ENCODE measurements at regions not wholly inside any gene's neighbourhood (a gene's known extent, or its start where the extent isn't known, plus 50 kb on each side); places are given as distances from the start of the nearest gene placed in this dataset.

DNA sequence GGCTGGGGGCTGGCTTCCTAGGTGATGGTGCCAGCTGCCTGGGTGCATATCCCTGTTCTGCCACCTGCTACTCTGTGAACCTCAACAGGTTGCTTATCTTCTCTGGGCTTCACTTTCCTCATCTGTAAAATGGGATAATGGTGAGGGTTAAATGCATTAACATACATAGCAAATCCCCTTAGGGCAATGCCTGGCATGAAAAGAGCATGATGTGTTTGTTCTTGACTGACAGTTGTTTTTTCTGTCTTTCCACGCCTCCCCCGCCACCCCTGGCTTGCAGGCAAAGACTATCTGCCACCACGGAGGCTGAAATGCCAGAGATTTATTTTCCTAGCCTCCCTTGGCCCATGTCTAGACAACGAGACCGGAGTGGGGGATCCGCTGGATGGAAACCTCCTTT, 280.5 kb downstream of the NSG2 start:
- H3K4me1 ChIP-seq, result peaks cover 15% of the 10 kb centered on the region
- H3K79me2 ChIP-seq (ENCODE audit: low read depth), result no peaks in the 10 kb centered on the region
- no peak overlapping the region for H3K4me2 ChIP-seq
- H3K36me3 Mint-ChIP-seq, result no peaks in the 10 kb centered on the region
- no peak overlapping the region for H3K9ac ChIP-seq
- peaks cover 13% of the 10 kb centered on the region for H3K27me3 Mint-ChIP-seq (ENCODE audit: insufficient read depth, low read depth)
- no peak overlapping the region for H3K27ac Mint-ChIP-seq
- TF ChIP-seq EZH2 (IDR thresholded peaks at IDR 0.05) (no peak), EZH2phosphoT487 (IDR thresholded peaks at IDR 0.05) (no peak)
- TF ChIP-seq, protein P1, sequence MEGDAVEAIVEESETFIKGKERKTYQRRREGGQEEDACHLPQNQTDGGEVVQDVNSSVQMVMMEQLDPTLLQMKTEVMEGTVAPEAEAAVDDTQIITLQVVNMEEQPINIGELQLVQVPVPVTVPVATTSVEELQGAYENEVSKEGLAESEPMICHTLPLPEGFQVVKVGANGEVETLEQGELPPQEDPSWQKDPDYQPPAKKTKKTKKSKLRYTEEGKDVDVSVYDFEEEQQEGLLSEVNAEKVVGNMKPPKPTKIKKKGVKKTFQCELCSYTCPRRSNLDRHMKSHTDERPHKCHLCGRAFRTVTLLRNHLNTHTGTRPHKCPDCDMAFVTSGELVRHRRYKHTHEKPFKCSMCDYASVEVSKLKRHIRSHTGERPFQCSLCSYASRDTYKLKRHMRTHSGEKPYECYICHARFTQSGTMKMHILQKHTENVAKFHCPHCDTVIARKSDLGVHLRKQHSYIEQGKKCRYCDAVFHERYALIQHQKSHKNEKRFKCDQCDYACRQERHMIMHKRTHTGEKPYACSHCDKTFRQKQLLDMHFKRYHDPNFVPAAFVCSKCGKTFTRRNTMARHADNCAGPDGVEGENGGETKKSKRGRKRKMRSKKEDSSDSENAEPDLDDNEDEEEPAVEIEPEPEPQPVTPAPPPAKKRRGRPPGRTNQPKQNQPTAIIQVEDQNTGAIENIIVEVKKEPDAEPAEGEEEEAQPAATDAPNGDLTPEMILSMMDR (IDR thresholded peaks at IDR 0.05), result no peak
- peaks cover 6% of the 10 kb centered on the region for H3K27me3 ChIP-seq
- H3K4me3 Mint-ChIP-seq, result no peak overlapping the region
- no peaks in the 10 kb centered on the region for H3K36me3 ChIP-seq
- H3K27ac ChIP-seq, result no peak overlapping the region
- no peak for DNase-seq (ENCODE audit: low spot score)
- no peaks in the 10 kb centered on the region for H3F3A ChIP-seq (ENCODE audit: low read depth)
- H2AFZ ChIP-seq (replicated peaks), result no peak overlapping the region
- no peaks in the 10 kb centered on the region for H3K9me3 ChIP-seq (ENCODE audit: low read depth)
- H4K20me1 ChIP-seq (ENCODE audit: low read depth), result no peaks in the 10 kb centered on the region
- H3K9me3 Mint-ChIP-seq, result no peaks in the 10 kb centered on the region
- H3K4me1 Mint-ChIP-seq, result peaks cover 41% of the 10 kb centered on the region
- no peak overlapping the region for H3K4me3 ChIP-seq

DNA sequence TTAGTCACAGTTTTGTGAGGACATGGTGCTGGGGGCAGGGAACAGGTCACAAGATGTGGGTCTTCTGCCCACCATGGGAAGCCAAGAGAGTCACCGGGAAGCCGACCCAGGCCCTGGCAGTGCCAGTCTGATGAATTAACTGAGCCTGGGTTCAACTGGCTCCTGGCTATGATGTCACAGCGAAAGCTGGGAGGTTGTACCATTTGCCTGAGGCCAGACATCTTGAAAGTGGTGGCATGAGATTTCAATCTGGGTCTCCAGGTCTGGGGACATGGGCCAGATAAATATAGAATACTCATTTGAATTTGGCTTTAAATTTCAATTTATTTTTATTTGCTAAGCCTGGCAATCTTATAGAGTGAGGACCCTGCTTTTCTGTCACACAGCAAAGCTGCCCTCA, 280.9 kb downstream of the NSG2 start:
- H3K36me3 ChIP-seq, result no peaks in the 10 kb centered on the region
- H2AFZ ChIP-seq (replicated peaks), result no peak overlapping the region
- H3K27ac ChIP-seq, result no peak overlapping the region
- H3K79me2 ChIP-seq (ENCODE audit: low read depth), result no peaks in the 10 kb centered on the region
- H3K4me2 ChIP-seq, result no peak overlapping the region
- Mint-ChIP-seq H3K36me3 (no peaks in the 10 kb centered on the region), H3K27me3 (ENCODE audit: insufficient read depth, low read depth) (peaks cover 11% of the 10 kb centered on the region), H3K4me1 (peaks cover 42% of the 10 kb centered on the region), H3K27ac (no peak overlapping the region), H3K4me3 (no peak overlapping the region), H3K9me3 (no peaks in the 10 kb centered on the region)
- no peak overlapping the region for H3K4me3 ChIP-seq
- DNase-seq (ENCODE audit: low spot score), result no peak
- no peaks in the 10 kb centered on the region for H3K9me3 ChIP-seq (ENCODE audit: low read depth)
- H3F3A ChIP-seq (ENCODE audit: low read depth), result no peaks in the 10 kb centered on the region
- TF ChIP-seq EZH2 (IDR thresholded peaks at IDR 0.05) (no peak), EZH2phosphoT487 (IDR thresholded peaks at IDR 0.05) (no peak)
- no peak overlapping the region for H3K9ac ChIP-seq
- peaks cover 4% of the 10 kb centered on the region for H3K27me3 ChIP-seq
- H4K20me1 ChIP-seq (ENCODE audit: low read depth), result no peaks in the 10 kb centered on the region
- peaks cover 15% of the 10 kb centered on the region for H3K4me1 ChIP-seq

DNA sequence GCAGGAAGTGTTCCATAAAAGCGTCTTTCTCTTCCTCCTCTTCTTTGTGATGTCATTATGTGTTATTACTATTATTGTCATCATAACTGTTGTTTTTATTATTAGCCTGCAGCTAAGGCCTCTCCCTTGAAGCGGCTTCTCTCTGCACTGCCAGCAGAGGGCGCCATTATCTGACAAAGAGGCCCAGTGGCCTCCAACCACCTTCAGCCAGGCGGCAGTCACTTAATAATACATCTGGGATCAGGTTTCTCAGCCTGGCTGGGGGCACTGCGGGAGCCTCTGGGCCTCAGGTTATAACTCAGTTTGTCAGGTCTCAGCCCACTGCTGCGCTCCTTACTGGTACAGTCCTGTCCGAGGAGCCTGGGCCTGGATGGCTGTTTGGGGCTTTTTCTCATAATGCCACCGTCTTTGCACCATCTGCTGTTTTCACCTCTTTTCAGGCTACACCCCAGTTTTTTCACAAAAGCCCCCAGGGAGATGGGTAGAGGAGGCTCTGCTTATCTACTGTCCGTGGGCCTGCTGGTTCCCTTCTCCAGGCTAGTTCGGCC, 281.9 kb downstream of the NSG2 start:
- Histone ChIP-seq H3K4me3 (no peak overlapping the region), H3K9ac (no peak overlapping the region), H3K9me3 (ENCODE audit: low read depth) (no peaks in the 10 kb centered on the region), H2AFZ (replicated peaks) (no peak overlapping the region), H3K4me1 (peaks cover 15% of the 10 kb centered on the region), H3K27ac (no peak overlapping the region), H4K20me1 (ENCODE audit: low read depth) (no peaks in the 10 kb centered on the region), H3K4me2 (peak overlapping the region; percentile 44), H3K79me2 (ENCODE audit: low read depth) (no peaks in the 10 kb centered on the region), H3K36me3 (no peaks in the 10 kb centered on the region), H3K27me3 (no peaks in the 10 kb centered on the region), H3F3A (ENCODE audit: low read depth) (no peaks in the 10 kb centered on the region)
- Mint-ChIP-seq H3K4me1 (peaks cover 47% of the 10 kb centered on the region), H3K27me3 (ENCODE audit: insufficient read depth, low read depth) (peaks cover 15% of the 10 kb centered on the region), H3K9me3 (no peaks in the 10 kb centered on the region), H3K27ac (no peak overlapping the region), H3K4me3 (no peak overlapping the region), H3K36me3 (no peaks in the 10 kb centered on the region)
- TF ChIP-seq, protein P1 (IDR thresholded peaks at IDR 0.05), result peak; percentile 96
- TF ChIP-seq EZH2phosphoT487 (IDR thresholded peaks at IDR 0.05), result no peak
- DNase-seq (ENCODE audit: low spot score), result peak; percentile 94

DNA sequence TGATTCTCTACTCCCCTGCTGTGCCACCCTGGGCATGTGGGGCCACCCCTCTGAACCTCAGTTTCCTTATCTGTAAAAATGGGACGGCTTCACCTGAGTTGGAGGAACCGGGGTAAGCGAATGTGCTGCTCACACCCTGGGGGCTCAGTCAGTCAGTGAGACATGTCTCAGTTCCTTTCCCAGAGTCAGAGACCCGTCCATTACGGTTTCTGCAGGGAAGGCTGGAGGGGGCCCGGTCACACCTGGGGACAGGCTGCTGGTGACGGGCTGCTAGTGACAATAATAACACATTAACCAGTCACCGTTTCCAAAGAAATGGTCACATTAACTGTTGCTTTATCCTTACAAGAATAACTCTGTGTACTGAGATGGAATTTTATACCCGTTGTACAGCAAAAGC, 282.4 kb downstream of the NSG2 start:
- H3K27me3 Mint-ChIP-seq (ENCODE audit: insufficient read depth, low read depth), result peaks cover 12% of the 10 kb centered on the region
- TF ChIP-seq EZH2 (IDR thresholded peaks at IDR 0.05) (no peak), EZH2phosphoT487 (IDR thresholded peaks at IDR 0.05) (no peak)
- TF ChIP-seq, protein P1 (IDR thresholded peaks at IDR 0.05), result no peak

More for the DNA sequence above, 282.4 kb downstream of the NSG2 start:
- Histone ChIP-seq H3K4me1 (peaks cover 15% of the 10 kb centered on the region), H3K4me2 (peak overlapping the region; percentile 44), H3K36me3 (no peaks in the 10 kb centered on the region), H4K20me1 (ENCODE audit: low read depth) (no peaks in the 10 kb centered on the region), H3K79me2 (ENCODE audit: low read depth) (no peaks in the 10 kb centered on the region), H3F3A (ENCODE audit: low read depth) (no peaks in the 10 kb centered on the region), H3K4me3 (no peak overlapping the region), H3K27me3 (no peaks in the 10 kb centered on the region), H3K27ac (no peak overlapping the region), H2AFZ (replicated peaks) (no peak overlapping the region), H3K9ac (no peak overlapping the region), H3K9me3 (ENCODE audit: low read depth) (no peaks in the 10 kb centered on the region)
- Mint-ChIP-seq H3K27ac (peak overlapping the region; percentile 7), H3K4me1 (peaks cover 45% of the 10 kb centered on the region), H3K9me3 (no peaks in the 10 kb centered on the region), H3K36me3 (no peaks in the 10 kb centered on the region), H3K4me3 (no peak overlapping the region)
- DNase-seq (ENCODE audit: low spot score), result no peak

All from neural progenitor cell (in vitro differentiated cells).